Left lung (tissue), 4 donors: ENCODE measurements at regions not wholly inside any gene's neighbourhood (a gene's known extent, or its start where the extent isn't known, plus 50 kb on each side); places are given as distances from the start of the nearest gene placed in this dataset.

Source experiments
- ATAC-seq: fragments of 200-7000 bp; cut with Tn5 transposase; one replicate; pipeline ENCODE4 v1.9.1; 2020; ENCODE audit warnings: moderate library complexity
- DNase-seq, 4 donors: peaks; one replicate each; pipeline ENCODE4 v3.0.0-alpha.2; 2013 to 2020
- H3K27ac ChIP-seq, 2 donors: fragments of 200-600 bp; sonication (generic) in 1 of 2; one replicate each; pipeline versions ENCODE4 v1.5.0 to v1.8.0; 2020 to 2021
- H3K27me3 ChIP-seq, 2 donors: fragments of 200-600 bp; sonication (generic) in 1 of 2; one replicate each; pipeline versions ENCODE4 v1.5.0 to v1.8.0; 2020 to 2021
- H3K36me3 ChIP-seq, 2 donors: fragments of 200-600 bp; sonication (generic) in 1 of 2; one replicate each; pipeline versions ENCODE4 v1.5.0 to v1.8.0; 2020 to 2021
- H3K4me1 ChIP-seq, 2 donors: fragments of 200-600 bp; one replicate each; pipeline ENCODE4 v1.8.0; 2021
- H3K4me3 ChIP-seq, 2 donors: fragments of 200-600 bp; sonication (generic) in 1 of 2; one replicate each; pipeline versions ENCODE4 v1.5.0 to v1.8.0; 2020 to 2021; ENCODE audit warnings: mild to moderate bottlenecking in 1 of 2
- H3K9me3 ChIP-seq, 2 donors: fragments of 200-600 bp; sonication (generic) in 1 of 2; one replicate each; pipeline versions ENCODE4 v1.5.0 to v1.8.0; 2020 to 2021
- CTCF ChIP-seq, 2 donors: fragments of 200-600 bp; sonication (generic) in 1 of 2; IDR thresholded peaks; one replicate each; pipeline versions ENCODE4 v1.5.0 to v1.8.0; 2021; ENCODE audit warnings: antibody characterized with exemption in 2 of 2
- intact Hi-C, 2 donors: fragments of 100-400 bp; cut with DNase I; formaldehyde crosslinking; loops; one replicate each; pipeline versions ENCODE4 v1.11.2 to v1.14.2; 2022
- donor health status: DM: no; HTN: yes; CAD: no.
- donor health status: DM: no; HTN: no; CAD: no.

GRCh38 chr1:29677028-29678024 lies 441.0 kb downstream of the PTPRU start:
- ATAC-seq (no peak), DNase-seq (no peak)
- intact Hi-C loops, result no loop called here
- Histone ChIP-seq H3K27me3 (peaks cover 0 to 5% of the 10 kb centered on the region in 2 donors), H3K4me1 (no peaks in the 10 kb centered on the region), H3K4me3 (no peak overlapping the region), H3K36me3 (no peaks in the 10 kb centered on the region), H3K9me3 (no peaks in the 10 kb centered on the region), H3K27ac (no peak overlapping the region)
- no peak for TF ChIP-seq CTCF (IDR thresholded peaks at IDR 0.05)

GRCh38 chr1:29676496-29676895 lies 440.2 kb downstream of the PTPRU start:
- Histone ChIP-seq H3K27me3 (peaks cover 0 to 5% of the 10 kb centered on the region in 2 donors), H3K27ac (no peak overlapping the region), H3K9me3 (no peaks in the 10 kb centered on the region), H3K4me1 (no peaks in the 10 kb centered on the region), H3K36me3 (no peaks in the 10 kb centered on the region), H3K4me3 (no peak overlapping the region)
- ATAC-seq (no peak), DNase-seq (no peak)
- TF ChIP-seq CTCF (IDR thresholded peaks at IDR 0.05), result no peak
- intact Hi-C loops, result no loop called here

- H3K9me3 ChIP-seq, result no peaks in the 10 kb centered on the region
- intact Hi-C loops, result no loop called here
- H3K27ac ChIP-seq, result no peak overlapping the region
- H3K36me3 ChIP-seq, result no peaks in the 10 kb centered on the region
- no peak overlapping the region for H3K4me3 ChIP-seq
- TF ChIP-seq CTCF (IDR thresholded peaks at IDR 0.05), result no peak
- H3K27me3 ChIP-seq, result peaks cover 0 to 5% of the 10 kb centered on the region in 2 donors
- no peaks in the 10 kb centered on the region for H3K4me1 ChIP-seq
- peak in 1 of 4 donors; percentile 28 for DNase-seq
- no peak for ATAC-seq
These were observed 439.4 kb downstream of the PTPRU start for GRCh38 chr1:29675481-29676263.

GRCh38 chr1:29674627-29675326 lies 438.5 kb downstream of the PTPRU start:
- Histone ChIP-seq H3K27ac (no peak overlapping the region), H3K36me3 (no peaks in the 10 kb centered on the region), H3K27me3 (peaks cover 0 to under 1% of the 10 kb centered on the region in 2 donors), H3K4me1 (no peaks in the 10 kb centered on the region), H3K4me3 (no peak overlapping the region), H3K9me3 (no peaks in the 10 kb centered on the region)
- intact Hi-C loops, result no loop called here
- no peak for TF ChIP-seq CTCF (IDR thresholded peaks at IDR 0.05)
- ATAC-seq, result no peak
- DNase-seq, result no peak
